Psoas muscle (tissue), 7 donors: ENCODE measurements at regions not wholly inside any gene's neighbourhood (a gene's known extent, or its start where the extent isn't known, plus 50 kb on each side); places are given as distances from the start of the nearest gene placed in this dataset.

ENCODE experiments used
- ATAC-seq, 4 donors: fragments of 200-7000 bp; cut with Tn5 transposase; one replicate each; pipeline ENCODE4 v1.9.1; 2020; ENCODE audit warnings: moderate library complexity in 3 of 4, mild to moderate bottlenecking in 2 of 4
- DNase-seq, 2 donors: peaks; one replicate each; pipeline ENCODE4 v3.0.0-alpha.2; 2020
- H3K27ac ChIP-seq: fragments of 200-600 bp; one replicate; pipeline ENCODE4 v1.8.0; 2022
- H3K27me3 ChIP-seq, 3 donors: fragments of 200-600 bp in 1 of 3; one replicate each; pipeline versions ENCODE4 v1.6.1 to v1.8.0; 2013 to 2022; ENCODE audit warnings: low read length in 2 of 3, mild to moderate bottlenecking in 2 of 3, moderate library complexity in 1 of 3; ENCODE audit not compliant: insufficient read depth in 3 of 3
- H3K36me3 ChIP-seq, 2 donors: fragments of 200-600 bp in 1 of 2; one replicate each; pipeline versions ENCODE4 v1.6.1 to v1.8.0; 2013 to 2022; ENCODE audit warnings: low read depth in 1 of 2, mild to moderate bottlenecking in 1 of 2, moderate library complexity in 1 of 2; ENCODE audit not compliant: insufficient read depth in 1 of 2
- H3K4me1 ChIP-seq: fragments of 200-600 bp; one replicate; pipeline ENCODE4 v1.8.0; 2022
- H3K4me3 ChIP-seq: fragments of 200-600 bp; one replicate; pipeline ENCODE4 v1.8.0; 2022; ENCODE audit warnings: mild to moderate bottlenecking
- H3K9me3 ChIP-seq: fragments of 200-600 bp; one replicate; pipeline ENCODE4 v1.8.0; 2022
- CTCF ChIP-seq: fragments of 200-600 bp; IDR thresholded peaks from one replicate; pipeline ENCODE4 v1.8.0; 2022; ENCODE audit warnings: antibody characterized with exemption
- WGBS, 3 donors: extraction: QIAGEN DNeasy Blood & Tissue Kit; methylation state at CpG; one replicate each; pipeline versions ENCODE4 v1.1.6 to v1.1.7; 2013; 5-methylcytosine and 5-hydroxymethylcytosine counted together
- intact Hi-C, 2 donors: fragments of 100-400 bp; cut with DNase I; formaldehyde crosslinking; loops; one replicate each; pipeline versions ENCODE4 v1.11.0 to v1.14.2; 2022
- donor health status: healthy with polysubstance abuse.
- donor health status: DM: no; HTN: no; CAD: no; lungs with moderate emphysema.
- donor health status: Bipolar disorder and iron deficiency.
- donor health status: healthy.
- donor health status: DM: yes; HTN: yes; CAD: no.
- donor health status: DM: no; HTN: no; CAD: no.
- donor health status: DM: yes; HTN: yes; CAD: no.

- DNase-seq (no peak), ATAC-seq (no peak)
- no peaks in the 10 kb centered on the region for H3K36me3 ChIP-seq
- no peak for TF ChIP-seq CTCF
- intact Hi-C loops = no loop called here
- H3K4me1 ChIP-seq = no peaks in the 10 kb centered on the region
- no peak overlapping the region for H3K4me3 ChIP-seq
- H3K9me3 ChIP-seq = no peaks in the 10 kb centered on the region
- no peaks in the 10 kb centered on the region for H3K27me3 ChIP-seq
- 62 to 80% (median 68%) methylated on average over 1 of the region's 1 CpG for WGBS, 3 donors
- H3K27ac ChIP-seq = no peak overlapping the region
These were observed 127.7 kb downstream of the DHX35 start for GRCh38 chr20:39089797-39090196.
